Left lung (tissue), 4 donors: ENCODE measurements at regions not wholly inside any gene's neighbourhood (a gene's known extent, or its start where the extent isn't known, plus 50 kb on each side); places are given as distances from the start of the nearest gene placed in this dataset.

Experiments used
- ATAC-seq: fragments of 200-7000 bp; cut with Tn5 transposase; one replicate; pipeline ENCODE4 v1.9.1; 2020; ENCODE audit warnings: moderate library complexity
- DNase-seq, 4 donors: peaks; one replicate each; pipeline ENCODE4 v3.0.0-alpha.2; 2013 to 2020
- H3K27ac ChIP-seq, 2 donors: fragments of 200-600 bp; sonication (generic) in 1 of 2; one replicate each; pipeline versions ENCODE4 v1.5.0 to v1.8.0; 2020 to 2021
- H3K27me3 ChIP-seq, 2 donors: fragments of 200-600 bp; sonication (generic) in 1 of 2; one replicate each; pipeline versions ENCODE4 v1.5.0 to v1.8.0; 2020 to 2021
- H3K36me3 ChIP-seq, 2 donors: fragments of 200-600 bp; sonication (generic) in 1 of 2; one replicate each; pipeline versions ENCODE4 v1.5.0 to v1.8.0; 2020 to 2021
- H3K4me1 ChIP-seq, 2 donors: fragments of 200-600 bp; one replicate each; pipeline ENCODE4 v1.8.0; 2021
- H3K4me3 ChIP-seq, 2 donors: fragments of 200-600 bp; sonication (generic) in 1 of 2; one replicate each; pipeline versions ENCODE4 v1.5.0 to v1.8.0; 2020 to 2021; ENCODE audit warnings: mild to moderate bottlenecking in 1 of 2
- H3K9me3 ChIP-seq, 2 donors: fragments of 200-600 bp; sonication (generic) in 1 of 2; one replicate each; pipeline versions ENCODE4 v1.5.0 to v1.8.0; 2020 to 2021
- intact Hi-C, 2 donors: fragments of 100-400 bp; cut with DNase I; formaldehyde crosslinking; loops; one replicate each; pipeline versions ENCODE4 v1.11.2 to v1.14.2; 2022
- TF ChIP-seq, protein P1 (sequence below), 2 donors: fragments of 200-600 bp; sonication (generic) in 1 of 2; IDR thresholded peaks; one replicate each; pipeline versions ENCODE4 v1.5.0 to v1.8.0; 2021; ENCODE audit warnings: antibody characterized with exemption in 2 of 2
- donor health status: DM: no; HTN: yes; CAD: no.
- donor health status: DM: no; HTN: no; CAD: no.

- intact Hi-C loops, result no loop called here
- DNase-seq (no peak), ATAC-seq (no peak)
- Histone ChIP-seq H3K27ac (no peak overlapping the region), H3K4me3 (no peak overlapping the region), H3K36me3 (no peaks in the 10 kb centered on the region), H3K27me3 (no peaks in the 10 kb centered on the region), H3K4me1 (no peaks in the 10 kb centered on the region), H3K9me3 (peaks cover 0 to 2% of the 10 kb centered on the region in 2 donors)
- TF ChIP-seq, protein P1, sequence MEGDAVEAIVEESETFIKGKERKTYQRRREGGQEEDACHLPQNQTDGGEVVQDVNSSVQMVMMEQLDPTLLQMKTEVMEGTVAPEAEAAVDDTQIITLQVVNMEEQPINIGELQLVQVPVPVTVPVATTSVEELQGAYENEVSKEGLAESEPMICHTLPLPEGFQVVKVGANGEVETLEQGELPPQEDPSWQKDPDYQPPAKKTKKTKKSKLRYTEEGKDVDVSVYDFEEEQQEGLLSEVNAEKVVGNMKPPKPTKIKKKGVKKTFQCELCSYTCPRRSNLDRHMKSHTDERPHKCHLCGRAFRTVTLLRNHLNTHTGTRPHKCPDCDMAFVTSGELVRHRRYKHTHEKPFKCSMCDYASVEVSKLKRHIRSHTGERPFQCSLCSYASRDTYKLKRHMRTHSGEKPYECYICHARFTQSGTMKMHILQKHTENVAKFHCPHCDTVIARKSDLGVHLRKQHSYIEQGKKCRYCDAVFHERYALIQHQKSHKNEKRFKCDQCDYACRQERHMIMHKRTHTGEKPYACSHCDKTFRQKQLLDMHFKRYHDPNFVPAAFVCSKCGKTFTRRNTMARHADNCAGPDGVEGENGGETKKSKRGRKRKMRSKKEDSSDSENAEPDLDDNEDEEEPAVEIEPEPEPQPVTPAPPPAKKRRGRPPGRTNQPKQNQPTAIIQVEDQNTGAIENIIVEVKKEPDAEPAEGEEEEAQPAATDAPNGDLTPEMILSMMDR (IDR thresholded peaks at IDR 0.05), result no peak
Observed at GRCh38 chr3:73812054-73812453, 187.3 kb upstream of the PDZRN3 start.

DNA sequence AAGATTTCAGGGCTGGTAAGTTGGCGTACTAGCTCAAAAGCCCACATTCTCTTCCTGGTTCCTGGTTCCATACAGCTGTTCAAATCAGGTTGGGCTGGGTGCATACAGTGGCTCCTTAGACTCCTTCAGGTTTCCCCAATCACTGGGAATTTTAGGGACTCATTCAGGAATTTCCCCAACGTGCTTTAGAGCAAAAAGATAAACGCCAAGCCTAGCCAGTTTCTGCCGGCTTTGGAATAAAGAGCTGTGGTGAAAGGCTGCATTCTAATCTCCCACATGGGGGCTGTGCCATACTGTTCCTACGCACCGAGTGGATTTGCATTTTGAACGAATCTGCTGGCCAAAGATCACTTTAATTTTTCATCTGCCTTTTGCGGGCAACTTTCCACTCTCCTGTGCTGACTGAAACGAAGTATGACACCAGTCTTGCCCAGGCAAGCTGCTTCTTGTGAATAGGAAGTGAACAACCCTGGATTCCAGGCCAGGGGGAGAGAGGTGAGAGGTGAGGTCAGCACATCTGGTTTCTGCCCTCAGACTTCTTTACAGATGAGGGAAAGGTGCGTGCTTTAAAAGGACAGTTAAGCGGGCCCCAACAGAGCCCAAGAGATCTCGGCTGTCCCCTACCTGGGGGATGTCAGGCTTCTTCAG is 184.2 kb upstream of the PDZRN3 start:
- Histone ChIP-seq H3K27me3 (no peaks in the 10 kb centered on the region), H3K9me3 (peaks cover 0 to 3% of the 10 kb centered on the region in 2 donors), H3K27ac (no peak overlapping the region), H3K4me3 (no peak overlapping the region), H3K4me1 (no peaks in the 10 kb centered on the region), H3K36me3 (no peaks in the 10 kb centered on the region)
- no peak for ATAC-seq
- intact Hi-C loops, result no loop called here
- DNase-seq, result no peak
- TF ChIP-seq, protein P1 (IDR thresholded peaks at IDR 0.05), result no peak

DNA sequence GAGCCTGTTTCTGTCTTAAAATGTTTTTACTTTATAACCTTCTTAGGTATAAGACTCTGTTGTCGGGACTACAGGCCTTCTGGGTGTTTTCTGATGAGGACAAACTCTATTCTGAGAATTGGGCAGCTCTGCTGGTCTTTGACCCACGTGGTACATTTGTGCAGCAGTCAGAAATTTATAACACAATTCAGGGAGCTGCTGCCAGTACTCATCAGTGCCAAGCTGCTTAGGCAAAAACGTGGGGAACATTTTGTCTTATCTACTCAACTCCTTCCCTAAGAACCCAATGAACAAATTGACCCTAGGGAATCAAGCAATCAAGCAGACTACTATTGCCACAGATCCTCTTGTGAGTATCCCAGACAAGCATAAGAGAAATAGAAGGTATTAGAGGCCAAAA is 180.7 kb upstream of the PDZRN3 start:
- DNase-seq (no peak), ATAC-seq (no peak)
- no peaks in the 10 kb centered on the region for H3K4me1 ChIP-seq
- TF ChIP-seq, protein P1 (IDR thresholded peaks at IDR 0.05), result no peak
- intact Hi-C loops, result no loop called here
- no peaks in the 10 kb centered on the region for H3K27me3 ChIP-seq
- no peak overlapping the region for H3K4me3 ChIP-seq
- no peak overlapping the region for H3K27ac ChIP-seq
- H3K9me3 ChIP-seq, result peaks cover 0 to 7% of the 10 kb centered on the region in 2 donors
- no peaks in the 10 kb centered on the region for H3K36me3 ChIP-seq

DNA sequence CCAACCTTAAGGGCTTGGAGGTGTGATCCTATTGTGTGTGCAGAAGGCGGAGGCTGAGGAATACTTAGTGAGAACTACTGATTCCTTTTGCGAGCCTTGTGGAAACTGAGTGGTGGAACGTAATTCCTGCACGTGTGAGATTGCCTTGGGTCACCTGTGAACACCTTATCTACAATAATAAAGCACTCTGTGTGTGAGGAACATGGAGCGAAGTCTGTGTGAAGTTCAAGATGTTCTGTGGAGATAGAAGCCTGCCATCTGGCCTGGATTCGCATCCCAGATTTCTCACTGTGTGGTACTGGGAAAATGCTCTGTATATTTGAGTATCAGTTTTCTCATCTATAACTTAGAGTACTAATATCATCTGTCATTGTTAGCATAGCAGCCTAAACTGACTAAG is 179.5 kb upstream of the PDZRN3 start:
- Histone ChIP-seq H3K4me1 (no peaks in the 10 kb centered on the region), H3K27me3 (no peaks in the 10 kb centered on the region), H3K27ac (no peak overlapping the region), H3K4me3 (no peak overlapping the region), H3K36me3 (no peaks in the 10 kb centered on the region), H3K9me3 (peaks cover 0 to 7% of the 10 kb centered on the region in 2 donors)
- intact Hi-C loops, result no loop called here
- TF ChIP-seq, protein P1 (IDR thresholded peaks at IDR 0.05), result no peak
- ATAC-seq (no peak), DNase-seq (no peak)

GRCh38 chr3:73801444-73801843 is 176.7 kb upstream of the PDZRN3 start:
- Histone ChIP-seq H3K4me3 (no peak overlapping the region), H3K4me1 (no peaks in the 10 kb centered on the region), H3K36me3 (no peaks in the 10 kb centered on the region), H3K9me3 (peaks cover 0 to 6% of the 10 kb centered on the region in 2 donors), H3K27me3 (no peaks in the 10 kb centered on the region), H3K27ac (no peak overlapping the region)
- DNase-seq (no peak), ATAC-seq (no peak)
- intact Hi-C loops, result no loop called here
- TF ChIP-seq, protein P1 (IDR thresholded peaks at IDR 0.05), result no peak
